Left ventricle myocardium superior (tissue), 1 donor: ENCODE measurements at regions not wholly inside any gene's neighbourhood (a gene's known extent, or its start where the extent isn't known, plus 50 kb on each side); places are given as distances from the start of the nearest gene placed in this dataset.
"Not testable (repeated sequence)": the region's sequence is repeated elsewhere in the genome, so short reads cannot be mapped to it uniquely, and the experiment has no call there.

Source experiments
- ATAC-seq: fragments of 200-7000 bp; cut with Tn5 transposase; one replicate; pipeline ENCODE4 v1.9.1; 2020; ENCODE audit warnings: mild to moderate bottlenecking, moderate library complexity
- DNase-seq: peaks from one replicate; pipeline ENCODE4 v3.0.0-alpha.2; 2020
- intact Hi-C: fragments of 100-400 bp; cut with micrococcal nuclease; formaldehyde crosslinking; loops from one replicate; pipeline ENCODE4 v1.11.0; 2022
- donor health status: DM: no; HTN: yes; CAD: no; lungs with severe emphysema.

- intact Hi-C loops = no loop called here
- no peak for DNase-seq
- ATAC-seq = no peak
Measured at GRCh38 chr21:22762463-22762862, 1764.3 kb downstream of the NCAM2 start.

DNA sequence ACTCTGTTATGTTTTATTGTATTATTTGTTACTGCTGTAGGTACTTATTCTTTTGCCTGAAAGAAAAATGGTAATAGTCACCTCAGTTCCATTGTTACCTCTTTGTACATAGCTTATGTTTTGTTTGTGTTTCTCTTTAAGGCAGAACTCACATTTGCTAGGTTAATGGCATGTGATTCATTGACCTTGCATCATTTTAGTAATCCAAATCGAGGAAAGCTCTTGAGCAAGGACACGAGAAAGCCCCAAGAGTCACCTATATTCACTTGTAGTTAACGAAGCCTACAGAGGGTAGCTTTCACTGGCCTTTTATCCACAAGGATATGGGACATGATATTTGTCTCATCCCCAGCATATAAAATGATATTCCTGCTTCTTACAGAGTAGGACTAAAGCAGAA lies 1765.2 kb downstream of the NCAM2 start:
- ATAC-seq (no peak), DNase-seq (no peak)
- intact Hi-C loops = no loop called here

DNA sequence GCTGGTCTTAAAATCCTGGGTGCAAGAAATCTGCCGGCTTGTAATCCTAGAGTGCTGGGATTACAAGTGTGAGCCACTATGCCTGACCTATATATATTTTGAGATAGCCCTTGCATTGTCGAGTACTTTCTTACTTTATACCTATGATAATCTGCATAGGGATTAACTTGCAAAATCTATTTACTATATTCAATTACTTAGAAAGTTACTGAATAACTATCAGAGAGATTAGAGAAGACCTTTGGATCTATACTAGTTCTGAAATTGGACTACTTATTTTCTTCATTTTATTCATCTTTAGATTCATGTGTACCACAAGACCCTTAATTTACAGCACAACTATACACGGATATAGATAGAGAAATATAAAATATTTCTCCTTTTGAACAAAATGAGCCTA lies 1766.0 kb downstream of the NCAM2 start:
- DNase-seq (no peak), ATAC-seq (no peak)
- intact Hi-C loops = no loop called here

DNA sequence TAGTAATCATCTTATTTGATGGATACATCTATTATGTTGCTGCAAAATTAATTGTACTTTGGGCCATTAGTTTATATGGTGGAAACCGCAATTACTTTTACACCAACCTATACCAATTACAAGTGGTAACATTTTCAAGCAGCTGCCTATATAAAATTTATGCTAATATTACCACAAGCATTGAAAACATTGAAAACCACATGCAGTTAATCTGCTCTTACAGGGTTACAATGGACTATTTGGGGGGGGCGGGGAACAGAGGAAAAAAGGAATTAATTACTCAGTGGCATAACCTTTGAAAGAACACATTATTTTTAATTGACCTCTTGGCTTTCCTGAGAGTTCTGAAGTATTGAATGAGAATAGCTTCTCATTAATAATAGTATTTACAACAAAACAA lies 1793.2 kb downstream of the NCAM2 start:
- intact Hi-C loops = no loop called here
- ATAC-seq (no peak), DNase-seq (no peak)

GRCh38 chr21:22791986-22792560 lies 1793.9 kb downstream of the NCAM2 start:
- DNase-seq (no peak), ATAC-seq (no peak)
- intact Hi-C loops = no loop called here

DNA sequence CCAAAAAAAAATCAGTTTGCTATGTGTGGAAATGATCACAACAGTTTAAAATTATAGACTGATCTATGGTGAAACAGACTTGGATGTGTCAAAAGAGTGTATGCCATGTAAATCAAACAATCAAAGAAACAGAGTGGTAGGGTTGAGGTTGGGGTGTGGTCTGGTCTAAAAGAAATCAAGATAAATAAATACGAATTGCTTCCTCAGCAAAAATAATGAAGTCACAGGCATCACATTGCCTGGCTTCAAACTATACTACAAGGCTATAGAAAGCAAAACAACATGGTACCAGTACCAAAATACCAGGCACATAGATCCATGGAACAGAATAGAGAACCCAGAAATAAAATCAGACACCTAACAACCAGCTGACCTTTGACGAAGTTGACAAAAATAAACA lies 1796.9 kb downstream of the NCAM2 start:
- no peak for ATAC-seq
- no peak for DNase-seq
- intact Hi-C loops = no loop called here

- intact Hi-C loops = no loop called here
- ATAC-seq (no peak), DNase-seq (no peak)
Measured at GRCh38 chr21:22795644-22796043, 1797.4 kb downstream of the NCAM2 start.

- DNase-seq (no peak), ATAC-seq (no peak)
- intact Hi-C loops = no loop called here
Measured at GRCh38 chr21:22796147-22796546, 1797.9 kb downstream of the NCAM2 start.

DNA sequence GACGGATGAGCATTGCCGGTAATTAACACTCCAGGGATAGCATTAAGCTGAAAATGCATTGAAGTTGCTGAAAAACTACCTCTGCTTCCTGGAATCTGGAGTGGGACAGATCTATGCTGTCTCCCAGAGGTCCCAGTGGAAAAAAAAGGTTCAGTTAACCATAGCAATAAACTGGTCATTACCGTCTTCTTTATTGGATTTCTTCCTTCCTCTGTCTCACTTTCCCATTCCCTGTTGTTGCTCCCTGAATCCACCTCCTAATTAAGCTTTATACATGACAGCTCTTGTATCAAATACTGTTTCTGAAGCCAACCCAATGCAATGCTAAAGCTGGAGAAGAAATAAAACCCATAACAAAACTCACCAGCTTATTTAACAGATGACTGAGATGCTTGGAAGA lies 1805.9 kb downstream of the NCAM2 start:
- ATAC-seq = no peak
- no peak for DNase-seq
- intact Hi-C loops = no loop called here

DNA sequence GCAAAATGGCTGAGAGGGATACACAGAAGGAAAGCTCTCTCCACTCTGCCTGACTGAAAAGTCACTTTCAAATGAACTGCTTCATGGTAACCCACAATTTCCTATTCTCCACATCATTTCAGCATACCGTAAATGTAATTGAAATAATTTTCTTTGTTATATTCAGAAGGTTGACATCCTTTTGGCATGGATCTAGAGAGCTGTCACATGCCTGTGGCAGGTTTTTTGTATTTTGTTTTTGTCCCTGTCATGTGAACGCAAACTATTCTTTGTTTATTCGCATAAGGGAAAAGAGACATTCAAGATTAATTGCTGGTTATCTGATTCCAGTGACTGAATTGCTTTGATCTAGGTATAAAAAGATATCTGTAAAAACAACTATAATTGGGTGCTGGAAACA lies 1808.1 kb downstream of the NCAM2 start:
- intact Hi-C loops = no loop called here
- no peak for ATAC-seq
- DNase-seq = no peak

GRCh38 chr21:22813201-22813600 lies 1815.0 kb downstream of the NCAM2 start:
- DNase-seq = no peak
- intact Hi-C loops = no loop called here
- no peak for ATAC-seq

GRCh38 chr21:22818681-22819485 lies 1820.7 kb downstream of the NCAM2 start:
- intact Hi-C loops, ATAC-seq: not testable (repeated sequence)

DNA sequence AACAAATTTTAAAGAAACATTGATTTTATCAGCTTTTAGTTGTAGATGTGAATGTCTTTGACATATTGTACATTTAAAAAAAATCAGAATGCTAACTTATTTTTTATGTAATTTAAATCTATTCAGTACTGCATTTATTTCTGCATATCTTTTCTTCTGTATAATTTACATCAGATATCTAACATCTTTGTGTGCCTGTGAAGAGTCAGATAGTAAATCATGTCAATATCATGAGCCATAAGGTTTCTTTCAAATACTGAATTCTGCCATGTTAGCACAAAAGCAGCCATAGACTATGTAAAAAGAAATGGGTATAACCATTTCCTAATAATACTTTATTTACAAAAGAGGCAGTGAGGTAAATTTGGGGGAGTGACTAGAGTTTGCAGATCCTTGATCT lies 1829.2 kb downstream of the NCAM2 start:
- ATAC-seq = no peak
- intact Hi-C loops = no loop called here

More at GRCh38 chr21:22818681-22819485, 1820.7 kb downstream of the NCAM2 start:
- DNase-seq = not testable (repeated sequence)

GRCh38 chr21:22842875-22843274 lies 1844.7 kb downstream of the NCAM2 start:
- DNase-seq (no peak), ATAC-seq (no peak)
- intact Hi-C loops = no loop called here

More for the DNA sequence above, 1829.2 kb downstream of the NCAM2 start:
- no peak for DNase-seq

GRCh38 chr21:22855581-22855980 lies 1857.4 kb downstream of the NCAM2 start:
- intact Hi-C loops = no loop called here

DNA sequence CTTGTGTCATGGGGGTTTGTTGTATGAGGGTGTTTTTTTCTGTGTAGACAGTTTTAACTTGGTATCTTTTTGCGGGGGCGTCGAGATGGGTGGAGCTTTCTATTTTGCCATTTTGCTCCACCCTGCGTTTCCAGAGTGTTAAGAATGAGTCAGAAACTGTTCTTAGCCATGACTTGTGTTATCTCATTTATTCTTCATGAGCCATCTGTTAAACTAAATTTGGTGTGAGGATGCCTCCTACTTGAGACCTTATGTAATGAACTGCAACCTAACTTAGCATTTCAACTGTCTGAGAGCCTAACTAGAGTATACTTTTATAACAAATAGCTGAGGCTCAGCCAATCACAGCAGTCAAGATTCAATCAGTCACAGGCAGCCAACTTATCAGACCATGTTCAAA lies 1873.5 kb downstream of the NCAM2 start:
- intact Hi-C loops = no loop called here
- DNase-seq (no peak), ATAC-seq (no peak)

More at GRCh38 chr21:22855581-22855980, 1857.4 kb downstream of the NCAM2 start:
- ATAC-seq (no peak), DNase-seq (no peak)

DNA sequence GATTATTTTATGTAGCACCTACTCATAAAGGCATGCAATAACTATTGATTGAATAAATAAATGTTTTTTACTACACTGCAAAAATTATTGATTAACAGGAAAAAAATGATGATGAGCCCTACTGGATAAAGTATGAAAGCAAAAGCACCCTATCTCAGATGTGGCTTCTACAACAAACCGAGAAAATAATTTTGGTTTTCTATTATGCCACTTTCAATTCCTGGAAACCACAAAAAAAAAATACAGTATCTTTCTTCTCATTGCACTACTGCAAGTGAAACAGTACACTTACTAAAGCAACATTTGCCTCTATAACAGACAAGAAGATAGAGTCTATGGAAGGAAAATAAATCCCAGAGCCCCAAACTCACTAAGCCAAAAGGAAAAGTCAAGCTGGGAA lies 1882.4 kb downstream of the NCAM2 start:
- ATAC-seq = no peak
- no peak for DNase-seq
- intact Hi-C loops = no loop called here

DNA sequence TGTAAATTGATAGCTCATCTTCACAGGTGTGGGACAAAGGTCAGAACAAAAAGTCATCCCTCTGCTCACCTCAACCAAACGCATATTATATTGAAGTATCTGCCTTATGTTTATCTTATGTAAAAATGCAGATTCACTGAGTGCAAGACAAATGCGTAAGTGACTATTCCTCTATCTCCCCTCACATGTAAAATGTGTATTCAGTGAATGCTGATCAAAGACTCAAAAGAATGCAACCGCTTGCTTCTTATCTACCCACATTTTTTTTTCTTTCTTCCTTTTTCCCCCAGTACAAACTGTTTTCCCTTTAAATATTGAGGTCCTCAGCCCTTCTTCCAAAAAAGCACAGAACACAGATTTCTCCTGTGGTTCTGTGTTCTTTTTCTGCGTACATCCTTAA lies 1882.9 kb downstream of the NCAM2 start:
- ATAC-seq (no peak), DNase-seq (no peak)
- intact Hi-C loops = no loop called here

- no peak for ATAC-seq
- intact Hi-C loops = no loop called here
- no peak for DNase-seq
Measured at GRCh38 chr21:22885079-22885478, 1886.9 kb downstream of the NCAM2 start.

DNA sequence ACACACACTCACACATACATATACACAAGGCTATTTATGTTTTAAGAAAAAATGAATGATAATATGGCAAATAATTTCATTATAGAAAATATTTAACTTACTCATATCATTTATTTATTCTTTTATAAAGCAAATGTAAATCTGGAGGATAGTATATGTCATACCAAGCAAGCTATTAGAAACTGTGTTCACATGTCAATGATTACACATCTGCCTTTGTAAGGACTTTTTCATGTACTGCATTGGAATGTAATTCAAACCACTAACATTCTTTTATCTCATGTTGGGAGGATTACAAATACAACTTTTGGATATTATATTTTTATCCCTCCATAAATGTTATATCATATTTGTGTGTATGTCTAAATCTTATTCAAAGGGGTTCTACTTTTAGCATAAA lies 1887.4 kb downstream of the NCAM2 start:
- intact Hi-C loops = no loop called here
- DNase-seq (no peak), ATAC-seq (no peak)

- no peak for DNase-seq
- no peak for ATAC-seq
- intact Hi-C loops = no loop called here
Measured at GRCh38 chr21:22889445-22889844, 1891.2 kb downstream of the NCAM2 start.
